HG02588 (cell line): ENCODE measurements at regions not wholly inside any gene's neighbourhood (a gene's known extent, or its start where the extent isn't known, plus 50 kb on each side); places are given as distances from the start of the nearest gene placed in this dataset.
"Not testable (repeated sequence)": the region's sequence is repeated elsewhere in the genome, so short reads cannot be mapped to it uniquely, and the experiment has no call there.

Experiments used
- ATAC-seq: cut with Tn5 transposase; IDR thresholded peaks from one replicate; pipeline ENCODE4 v1.9.1; 2021; ENCODE audit warnings: mild to moderate bottlenecking, moderate library complexity; ENCODE audit not compliant: unreplicated experiment

GRCh38 chr2:9707611-9708160 is 76.9 kb upstream of the YWHAQ start:
- ATAC-seq: no peak

- ATAC-seq: no peak
Measured at GRCh38 chr2:9708683-9709538, 78.1 kb upstream of the YWHAQ start.

GRCh38 chr2:9709539-9710285 is 78.9 kb upstream of the YWHAQ start:
- no peak for ATAC-seq

- ATAC-seq: no peak
Measured at GRCh38 chr2:9710311-9710710, 79.5 kb upstream of the YWHAQ start.

- ATAC-seq: no peak
Measured at GRCh38 chr2:9712263-9712662, 81.5 kb upstream of the YWHAQ start.

- no peak for ATAC-seq
Measured at GRCh38 chr2:9714630-9715214, 83.9 kb upstream of the YWHAQ start.

GRCh38 chr2:9715238-9715637 is 84.4 kb upstream of the YWHAQ start:
- ATAC-seq: no peak

- ATAC-seq: no peak
Measured at GRCh38 chr2:9717886-9718451, 87.2 kb upstream of the YWHAQ start.

GRCh38 chr2:9720352-9721093 is 89.7 kb upstream of the YWHAQ start:
- ATAC-seq: no peak

GRCh38 chr2:9721344-9721743 is 90.5 kb upstream of the YWHAQ start:
- no peak for ATAC-seq

GRCh38 chr2:9722451-9722850 is 91.7 kb upstream of the YWHAQ start:
- no peak for ATAC-seq

- no peak for ATAC-seq
Measured at GRCh38 chr2:9724565-9724964, 93.8 kb upstream of the YWHAQ start.

GRCh38 chr2:9725106-9725505 is 94.3 kb upstream of the YWHAQ start:
- no peak for ATAC-seq

GRCh38 chr2:9726016-9726415 is 95.2 kb upstream of the YWHAQ start:
- ATAC-seq: not testable (repeated sequence)

- ATAC-seq: not testable (repeated sequence)
Measured at GRCh38 chr2:9730523-9730922, 99.7 kb upstream of the YWHAQ start.

GRCh38 chr2:9732824-9733223 is 102.0 kb upstream of the YWHAQ start:
- ATAC-seq: no peak

- no peak for ATAC-seq
Measured at GRCh38 chr2:9734308-9734707, 103.5 kb upstream of the YWHAQ start.

GRCh38 chr2:9735335-9735734 is 104.5 kb upstream of the YWHAQ start:
- no peak for ATAC-seq

- ATAC-seq: no peak
Measured at GRCh38 chr2:9736021-9736420, 105.2 kb upstream of the YWHAQ start.

GRCh38 chr2:9737053-9737875 is 106.0 kb upstream of the TAF1B start:
- ATAC-seq: no peak
